ENCODE measurements at regions not wholly inside any gene's neighbourhood (a gene's known extent, or its start where the extent isn't known, plus 50 kb on each side); places are given as distances from the start of the nearest gene placed in this dataset.
"Not testable (repeated sequence)": the region's sequence is repeated elsewhere in the genome, so short reads cannot be mapped to it uniquely, and the experiment has no call there.

- DNase-seq (ENCODE audit: low read depth, low spot score) = no peak
- Histone ChIP-seq H3K36me3 (ENCODE audit: insufficient read depth, insufficient read length, low read length) (no peaks in the 10 kb centered on the region), H3K9ac (ENCODE audit: insufficient read length, low read depth) (no peak overlapping the region), H3K4me1 (ENCODE audit: insufficient read depth, insufficient read length) (no peaks in the 10 kb centered on the region), H3K9me3 (ENCODE audit: insufficient read depth, low read length) (no peaks in the 10 kb centered on the region), H3K27me3 (ENCODE audit: insufficient read depth, insufficient read length) (no peaks in the 10 kb centered on the region), H3K4me3 (ENCODE audit: insufficient read length, low read depth) (no peak overlapping the region)
- TF ChIP-seq ZNF274 (IDR thresholded peaks at IDR 0.05; ENCODE audit: low read depth, low read length) (no peak), SUZ12 (IDR thresholded peaks at IDR 0.05; ENCODE audit: extremely low read depth, insufficient read depth, insufficient read length) (no peak), YY1 (IDR thresholded peaks at IDR 0.05; ENCODE audit: insufficient read depth, insufficient read length) (no peak)
Observed at GRCh38 chr1:191520345-191520744, 637.9 kb upstream of the RGS18 start.

GRCh38 chr1:191525944-191526343 is 632.3 kb upstream of the RGS18 start:
- H3K9ac ChIP-seq (ENCODE audit: insufficient read length, low read depth); H3K36me3 ChIP-seq (ENCODE audit: insufficient read depth, insufficient read length, low read length); H3K27me3 ChIP-seq (ENCODE audit: insufficient read depth, insufficient read length); H3K9me3 ChIP-seq (ENCODE audit: insufficient read depth, low read length); DNase-seq (ENCODE audit: low read depth, low spot score); H3K4me3 ChIP-seq (ENCODE audit: insufficient read length, low read depth); H3K4me1 ChIP-seq (ENCODE audit: insufficient read depth, insufficient read length): not testable (repeated sequence)

- TF ChIP-seq YY1 (IDR thresholded peaks at IDR 0.05; ENCODE audit: insufficient read depth, insufficient read length) (no peak), ZNF274 (IDR thresholded peaks at IDR 0.05; ENCODE audit: low read depth, low read length) (no peak), SUZ12 (IDR thresholded peaks at IDR 0.05; ENCODE audit: extremely low read depth, insufficient read depth, insufficient read length) (no peak)
- DNase-seq (ENCODE audit: low read depth, low spot score) = no peak
- Histone ChIP-seq H3K9ac (ENCODE audit: insufficient read length, low read depth) (no peak overlapping the region), H3K27me3 (ENCODE audit: insufficient read depth, insufficient read length) (no peaks in the 10 kb centered on the region), H3K4me1 (ENCODE audit: insufficient read depth, insufficient read length) (no peaks in the 10 kb centered on the region), H3K36me3 (ENCODE audit: insufficient read depth, insufficient read length, low read length) (no peaks in the 10 kb centered on the region), H3K4me3 (ENCODE audit: insufficient read length, low read depth) (no peak overlapping the region), H3K9me3 (ENCODE audit: insufficient read depth, low read length) (no peaks in the 10 kb centered on the region)
Observed at GRCh38 chr1:191528275-191528674, 630.0 kb upstream of the RGS18 start.

- H3K36me3 ChIP-seq (ENCODE audit: insufficient read depth, insufficient read length, low read length) = no peaks in the 10 kb centered on the region
- H3K4me3 ChIP-seq (ENCODE audit: insufficient read length, low read depth) = no peak overlapping the region
- TF ChIP-seq ZNF274 (IDR thresholded peaks at IDR 0.05; ENCODE audit: low read depth, low read length) (no peak), YY1 (IDR thresholded peaks at IDR 0.05; ENCODE audit: insufficient read depth, insufficient read length) (no peak), SUZ12 (IDR thresholded peaks at IDR 0.05; ENCODE audit: extremely low read depth, insufficient read depth, insufficient read length) (no peak)
- no peaks in the 10 kb centered on the region for H3K4me1 ChIP-seq (ENCODE audit: insufficient read depth, insufficient read length)
- no peak for DNase-seq (ENCODE audit: low read depth, low spot score)
- no peaks in the 10 kb centered on the region for H3K27me3 ChIP-seq (ENCODE audit: insufficient read depth, insufficient read length)
- no peaks in the 10 kb centered on the region for H3K9me3 ChIP-seq (ENCODE audit: insufficient read depth, low read length)
- H3K9ac ChIP-seq (ENCODE audit: insufficient read length, low read depth) = no peak overlapping the region
Observed at GRCh38 chr1:191530928-191531327, 627.3 kb upstream of the RGS18 start.

GRCh38 chr1:191533254-191533653 is 625.0 kb upstream of the RGS18 start:
- H3K36me3 ChIP-seq (ENCODE audit: insufficient read depth, insufficient read length, low read length) = no peaks in the 10 kb centered on the region
- H3K4me1 ChIP-seq (ENCODE audit: insufficient read depth, insufficient read length) = no peaks in the 10 kb centered on the region
- no peak for TF ChIP-seq ZNF274 (IDR thresholded peaks at IDR 0.05; ENCODE audit: low read depth, low read length)
- no peak for TF ChIP-seq YY1 (IDR thresholded peaks at IDR 0.05; ENCODE audit: insufficient read depth, insufficient read length)
- no peak for TF ChIP-seq SUZ12 (IDR thresholded peaks at IDR 0.05; ENCODE audit: extremely low read depth, insufficient read depth, insufficient read length)
- no peak overlapping the region for H3K4me3 ChIP-seq (ENCODE audit: insufficient read length, low read depth)
- no peak overlapping the region for H3K9ac ChIP-seq (ENCODE audit: insufficient read length, low read depth)
- no peak for DNase-seq (ENCODE audit: low read depth, low spot score)
- H3K9me3 ChIP-seq (ENCODE audit: insufficient read depth, low read length) = peaks cover 12% of the 10 kb centered on the region
- H3K27me3 ChIP-seq (ENCODE audit: insufficient read depth, insufficient read length) = no peaks in the 10 kb centered on the region

GRCh38 chr1:191536791-191537429 is 621.4 kb upstream of the RGS18 start:
- TF ChIP-seq ZNF274 (IDR thresholded peaks at IDR 0.05; ENCODE audit: low read depth, low read length) = no peak
- TF ChIP-seq SUZ12 (IDR thresholded peaks at IDR 0.05; ENCODE audit: extremely low read depth, insufficient read depth, insufficient read length) = no peak
- no peak for TF ChIP-seq YY1 (IDR thresholded peaks at IDR 0.05; ENCODE audit: insufficient read depth, insufficient read length)
- peaks cover 12% of the 10 kb centered on the region for H3K9me3 ChIP-seq (ENCODE audit: insufficient read depth, low read length)
- no peak overlapping the region for H3K4me3 ChIP-seq (ENCODE audit: insufficient read length, low read depth)
- no peak overlapping the region for H3K9ac ChIP-seq (ENCODE audit: insufficient read length, low read depth)
- H3K27me3 ChIP-seq (ENCODE audit: insufficient read depth, insufficient read length) = no peaks in the 10 kb centered on the region
- H3K36me3 ChIP-seq (ENCODE audit: insufficient read depth, insufficient read length, low read length) = no peaks in the 10 kb centered on the region
- H3K4me1 ChIP-seq (ENCODE audit: insufficient read depth, insufficient read length) = no peaks in the 10 kb centered on the region
- no peak for DNase-seq (ENCODE audit: low read depth, low spot score)

- H3K4me1 ChIP-seq (ENCODE audit: insufficient read depth, insufficient read length) = no peaks in the 10 kb centered on the region
- H3K9me3 ChIP-seq (ENCODE audit: insufficient read depth, low read length) = peaks cover 12% of the 10 kb centered on the region
- H3K9ac ChIP-seq (ENCODE audit: insufficient read length, low read depth) = no peak overlapping the region
- no peaks in the 10 kb centered on the region for H3K27me3 ChIP-seq (ENCODE audit: insufficient read depth, insufficient read length)
- TF ChIP-seq SUZ12 (IDR thresholded peaks at IDR 0.05; ENCODE audit: extremely low read depth, insufficient read depth, insufficient read length) (no peak), YY1 (IDR thresholded peaks at IDR 0.05; ENCODE audit: insufficient read depth, insufficient read length) (no peak), ZNF274 (IDR thresholded peaks at IDR 0.05; ENCODE audit: low read depth, low read length) (no peak)
- DNase-seq (ENCODE audit: low read depth, low spot score) = no peak
- no peaks in the 10 kb centered on the region for H3K36me3 ChIP-seq (ENCODE audit: insufficient read depth, insufficient read length, low read length)
- H3K4me3 ChIP-seq (ENCODE audit: insufficient read length, low read depth) = no peak overlapping the region
Observed at GRCh38 chr1:191541758-191542157, 616.5 kb upstream of the RGS18 start.

All from NT2/D1 (cell line).